ENCODE measurements at regions not wholly inside any gene's neighbourhood (a gene's known extent, or its start where the extent isn't known, plus 50 kb on each side); places are given as distances from the start of the nearest gene placed in this dataset.

DNA sequence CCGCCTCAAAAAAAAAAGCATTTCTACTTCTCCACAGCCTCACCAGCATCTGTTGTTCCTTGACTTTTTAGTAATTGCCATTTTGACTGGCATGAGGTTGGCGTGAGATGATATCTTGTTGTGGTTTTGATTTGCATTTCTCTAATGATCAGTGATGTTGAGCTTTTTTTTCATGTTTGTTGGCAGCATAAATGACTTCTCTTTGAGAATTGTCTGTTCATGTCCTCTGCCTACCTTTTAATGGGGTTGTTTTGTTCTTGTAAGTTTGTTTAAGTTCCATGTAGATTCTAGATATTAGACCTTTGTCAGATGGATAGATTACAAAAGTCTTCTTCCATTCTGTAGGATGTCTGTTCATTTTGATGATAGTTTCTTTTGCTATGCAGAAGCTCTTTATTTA, 182.9 kb downstream of the FOXG1 start:
- Mint-ChIP-seq H3K9me3 (peaks cover 3% of the 10 kb centered on the region), H3K27me3 (ENCODE audit: low read depth) (no peaks in the 10 kb centered on the region), H3K4me1 (no peaks in the 10 kb centered on the region), H3K36me3 (no peaks in the 10 kb centered on the region), H3K27ac (no peak overlapping the region), H3K4me3 (no peak overlapping the region)
- POLR2A ChIA-PET, result no interaction called here
- TF ChIP-seq ZNF512 (CRISPR knock-in tag; IDR thresholded peaks at IDR 0.05; ENCODE audit: borderline replicate concordance), result no peak
- no peak for TF ChIP-seq ZNF317 (CRISPR knock-in tag; IDR thresholded peaks at IDR 0.05; ENCODE audit: borderline replicate concordance, low read depth)
- TF ChIP-seq MYBL2 (CRISPR knock-in tag; IDR thresholded peaks at IDR 0.05), result no peak
- TF ChIP-seq, protein P1, sequence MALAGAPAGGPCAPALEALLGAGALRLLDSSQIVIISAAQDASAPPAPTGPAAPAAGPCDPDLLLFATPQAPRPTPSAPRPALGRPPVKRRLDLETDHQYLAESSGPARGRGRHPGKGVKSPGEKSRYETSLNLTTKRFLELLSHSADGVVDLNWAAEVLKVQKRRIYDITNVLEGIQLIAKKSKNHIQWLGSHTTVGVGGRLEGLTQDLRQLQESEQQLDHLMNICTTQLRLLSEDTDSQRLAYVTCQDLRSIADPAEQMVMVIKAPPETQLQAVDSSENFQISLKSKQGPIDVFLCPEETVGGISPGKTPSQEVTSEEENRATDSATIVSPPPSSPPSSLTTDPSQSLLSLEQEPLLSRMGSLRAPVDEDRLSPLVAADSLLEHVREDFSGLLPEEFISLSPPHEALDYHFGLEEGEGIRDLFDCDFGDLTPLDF (CRISPR knock-in tag; IDR thresholded peaks at IDR 0.05), result no peak
- TF ChIP-seq AR (CRISPR knock-in tag; IDR thresholded peaks at IDR 0.05), result no peak
- TF ChIP-seq GABPB1 (CRISPR knock-in tag; IDR thresholded peaks at IDR 0.05), result no peak
- no peak for TF ChIP-seq ESRRA (CRISPR knock-in tag; IDR thresholded peaks at IDR 0.05; ENCODE audit: borderline replicate concordance)
- TF ChIP-seq, protein P2, sequence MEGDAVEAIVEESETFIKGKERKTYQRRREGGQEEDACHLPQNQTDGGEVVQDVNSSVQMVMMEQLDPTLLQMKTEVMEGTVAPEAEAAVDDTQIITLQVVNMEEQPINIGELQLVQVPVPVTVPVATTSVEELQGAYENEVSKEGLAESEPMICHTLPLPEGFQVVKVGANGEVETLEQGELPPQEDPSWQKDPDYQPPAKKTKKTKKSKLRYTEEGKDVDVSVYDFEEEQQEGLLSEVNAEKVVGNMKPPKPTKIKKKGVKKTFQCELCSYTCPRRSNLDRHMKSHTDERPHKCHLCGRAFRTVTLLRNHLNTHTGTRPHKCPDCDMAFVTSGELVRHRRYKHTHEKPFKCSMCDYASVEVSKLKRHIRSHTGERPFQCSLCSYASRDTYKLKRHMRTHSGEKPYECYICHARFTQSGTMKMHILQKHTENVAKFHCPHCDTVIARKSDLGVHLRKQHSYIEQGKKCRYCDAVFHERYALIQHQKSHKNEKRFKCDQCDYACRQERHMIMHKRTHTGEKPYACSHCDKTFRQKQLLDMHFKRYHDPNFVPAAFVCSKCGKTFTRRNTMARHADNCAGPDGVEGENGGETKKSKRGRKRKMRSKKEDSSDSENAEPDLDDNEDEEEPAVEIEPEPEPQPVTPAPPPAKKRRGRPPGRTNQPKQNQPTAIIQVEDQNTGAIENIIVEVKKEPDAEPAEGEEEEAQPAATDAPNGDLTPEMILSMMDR (IDR thresholded peaks at IDR 0.05), result no peak
- no peak for TF ChIP-seq JUN (CRISPR knock-in tag; IDR thresholded peaks at IDR 0.05)
- no peak for TF ChIP-seq RORB (CRISPR knock-in tag; IDR thresholded peaks at IDR 0.05)
- no peak for TF ChIP-seq MXD4 (CRISPR knock-in tag; IDR thresholded peaks at IDR 0.05; ENCODE audit: borderline replicate concordance)
- TF ChIP-seq ARID4B (CRISPR knock-in tag; IDR thresholded peaks at IDR 0.05; ENCODE audit: borderline replicate concordance), result no peak
- no peak for TF ChIP-seq ZNF138 (CRISPR knock-in tag; conservative IDR thresholded peaks at IDR 0.05)
- no peak for TF ChIP-seq RELA (CRISPR knock-in tag; IDR thresholded peaks at IDR 0.05; ENCODE audit: borderline replicate concordance)
- TF ChIP-seq, protein P3, sequence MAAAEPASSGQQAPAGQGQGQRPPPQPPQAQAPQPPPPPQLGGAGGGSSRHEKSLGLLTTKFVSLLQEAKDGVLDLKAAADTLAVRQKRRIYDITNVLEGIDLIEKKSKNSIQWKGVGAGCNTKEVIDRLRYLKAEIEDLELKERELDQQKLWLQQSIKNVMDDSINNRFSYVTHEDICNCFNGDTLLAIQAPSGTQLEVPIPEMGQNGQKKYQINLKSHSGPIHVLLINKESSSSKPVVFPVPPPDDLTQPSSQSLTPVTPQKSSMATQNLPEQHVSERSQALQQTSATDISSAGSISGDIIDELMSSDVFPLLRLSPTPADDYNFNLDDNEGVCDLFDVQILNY (CRISPR knock-in tag; IDR thresholded peaks at IDR 0.05), result no peak
- TF ChIP-seq GTF2I (CRISPR knock-in tag; conservative IDR thresholded peaks at IDR 0.05), result no peak
- CTCF ChIA-PET, result no interaction called here
- DNase-seq (ENCODE audit: low spot score) (no peak), ATAC-seq (no peak)

Measured in WTC11 (cell line).